Testis (tissue), 2 donors: ENCODE measurements at regions not wholly inside any gene's neighbourhood (a gene's known extent, or its start where the extent isn't known, plus 50 kb on each side); places are given as distances from the start of the nearest gene placed in this dataset.

ENCODE experiments used
- DNase-seq: peaks from one replicate; pipeline ENCODE4 v3.0.0-alpha.2; 2019
- H3K27ac ChIP-seq, 2 donors: fragments of 200-600 bp; sonication (generic); one replicate each; pipeline ENCODE4 v1.5.1; 2019
- H3K27me3 ChIP-seq: fragments of 200-600 bp; sonication (generic); one replicate; pipeline ENCODE4 v1.5.1; 2019
- H3K36me3 ChIP-seq: fragments of 200-600 bp; sonication (generic); one replicate; pipeline ENCODE4 v1.5.1; 2017; ENCODE audit warnings: low read depth; ENCODE audit errors: missing control alignments
- H3K4me1 ChIP-seq: fragments of 200-600 bp; sonication (generic); one replicate; pipeline ENCODE4 v1.5.1; 2019
- H3K4me3 ChIP-seq, 2 donors: fragments of 200-600 bp; sonication (generic); one replicate each; pipeline ENCODE4 v1.5.1; 2017 to 2019
- H3K9me3 ChIP-seq: fragments of 200-600 bp; sonication (generic); one replicate; pipeline ENCODE4 v1.5.1; 2017
- POLR2A ChIP-seq: fragments of 450-650 bp; IDR thresholded peaks from one replicate; pipeline ENCODE4 v1.6.1; 2017; ENCODE audit warnings: antibody characterized with exemption, mild to moderate bottlenecking, moderate library complexity
- WGBS, 2 donors: methylation state at CpG; one replicate each; pipeline ENCODE4 v1.1.5; 2018; 5-methylcytosine and 5-hydroxymethylcytosine counted together
- intact Hi-C: fragments of 100-400 bp; cut with DNase I; formaldehyde crosslinking; loops from one replicate; pipeline ENCODE4 v1.15.1; 2023; ENCODE audit warnings: low total_unique reads
- TF ChIP-seq, protein P1 (sequence below), 3 experiments: fragments of 450-650 bp in 2 of 3; fragments of 200-600 bp in 1 of 3; sonication (generic) in 1 of 3; IDR thresholded peaks; one replicate each; pipeline ENCODE4 v1.5.1; 2016 to 2019; ENCODE audit warnings: antibody characterized with exemption in 3 of 3, mild to moderate bottlenecking in 2 of 3, moderate library complexity in 1 of 3

DNA sequence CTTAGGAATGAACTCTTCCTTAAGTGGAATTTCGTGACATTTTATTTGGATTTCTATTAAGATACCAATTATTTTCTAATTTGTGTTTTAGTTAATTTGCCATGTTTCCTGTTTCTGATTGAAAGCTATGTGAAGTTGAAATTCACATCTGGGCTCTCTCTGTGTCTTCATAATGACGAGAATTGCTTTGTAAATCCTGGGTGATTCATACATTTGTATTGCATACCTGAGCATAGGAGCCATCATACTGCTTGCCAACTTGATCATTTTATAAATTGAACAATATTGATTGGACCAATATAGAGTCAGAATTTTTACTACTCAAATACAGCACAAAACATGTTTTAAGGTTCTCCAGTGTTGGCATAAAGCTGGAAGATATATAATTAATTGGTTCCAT, 817.9 kb downstream of the BRINP3 start:
- intact Hi-C loops = no loop called here
- no peak for DNase-seq
- H3K27me3 ChIP-seq = no peaks in the 10 kb centered on the region
- H3K9me3 ChIP-seq = no peaks in the 10 kb centered on the region
- H3K4me1 ChIP-seq = no peaks in the 10 kb centered on the region
- no peak for TF ChIP-seq POLR2A
- TF ChIP-seq, protein P1, sequence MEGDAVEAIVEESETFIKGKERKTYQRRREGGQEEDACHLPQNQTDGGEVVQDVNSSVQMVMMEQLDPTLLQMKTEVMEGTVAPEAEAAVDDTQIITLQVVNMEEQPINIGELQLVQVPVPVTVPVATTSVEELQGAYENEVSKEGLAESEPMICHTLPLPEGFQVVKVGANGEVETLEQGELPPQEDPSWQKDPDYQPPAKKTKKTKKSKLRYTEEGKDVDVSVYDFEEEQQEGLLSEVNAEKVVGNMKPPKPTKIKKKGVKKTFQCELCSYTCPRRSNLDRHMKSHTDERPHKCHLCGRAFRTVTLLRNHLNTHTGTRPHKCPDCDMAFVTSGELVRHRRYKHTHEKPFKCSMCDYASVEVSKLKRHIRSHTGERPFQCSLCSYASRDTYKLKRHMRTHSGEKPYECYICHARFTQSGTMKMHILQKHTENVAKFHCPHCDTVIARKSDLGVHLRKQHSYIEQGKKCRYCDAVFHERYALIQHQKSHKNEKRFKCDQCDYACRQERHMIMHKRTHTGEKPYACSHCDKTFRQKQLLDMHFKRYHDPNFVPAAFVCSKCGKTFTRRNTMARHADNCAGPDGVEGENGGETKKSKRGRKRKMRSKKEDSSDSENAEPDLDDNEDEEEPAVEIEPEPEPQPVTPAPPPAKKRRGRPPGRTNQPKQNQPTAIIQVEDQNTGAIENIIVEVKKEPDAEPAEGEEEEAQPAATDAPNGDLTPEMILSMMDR (IDR thresholded peaks at IDR 0.05) = no peak
- no peaks in the 10 kb centered on the region for H3K36me3 ChIP-seq
- no peak overlapping the region for H3K27ac ChIP-seq
- WGBS, 2 donors = 90 to 91% methylated on average over 2 of the region's 2 CpGs
- no peak overlapping the region for H3K4me3 ChIP-seq

DNA sequence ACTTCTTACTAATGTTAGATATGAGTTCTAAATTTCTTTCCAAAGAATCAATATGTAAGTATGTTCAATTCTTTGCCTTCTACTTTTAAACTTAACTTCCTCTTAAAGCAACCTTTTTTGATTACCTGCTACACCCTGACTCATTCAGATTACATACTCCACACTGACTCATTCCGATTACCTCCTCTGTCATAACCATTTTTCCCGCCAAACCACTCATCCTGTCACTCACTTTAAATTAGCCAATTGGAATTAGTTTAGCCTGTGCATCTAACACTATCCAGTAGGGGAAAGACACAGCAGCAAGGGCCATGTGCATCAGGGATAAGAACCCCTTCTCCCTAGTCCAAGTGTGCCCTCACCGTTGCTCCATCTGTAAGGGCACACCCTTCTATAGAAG, 815.5 kb downstream of the BRINP3 start:
- no peaks in the 10 kb centered on the region for H3K36me3 ChIP-seq
- no peaks in the 10 kb centered on the region for H3K27me3 ChIP-seq
- no peaks in the 10 kb centered on the region for H3K4me1 ChIP-seq
- H3K27ac ChIP-seq = no peak overlapping the region
- TF ChIP-seq, protein P1 (IDR thresholded peaks at IDR 0.05) = no peak
- TF ChIP-seq POLR2A = no peak
- WGBS, 2 donors = 90 to 94% methylated on average over 3 of the region's 3 CpGs
- intact Hi-C loops = no loop called here
- no peak for DNase-seq
- H3K9me3 ChIP-seq = no peaks in the 10 kb centered on the region
- no peak overlapping the region for H3K4me3 ChIP-seq

DNA sequence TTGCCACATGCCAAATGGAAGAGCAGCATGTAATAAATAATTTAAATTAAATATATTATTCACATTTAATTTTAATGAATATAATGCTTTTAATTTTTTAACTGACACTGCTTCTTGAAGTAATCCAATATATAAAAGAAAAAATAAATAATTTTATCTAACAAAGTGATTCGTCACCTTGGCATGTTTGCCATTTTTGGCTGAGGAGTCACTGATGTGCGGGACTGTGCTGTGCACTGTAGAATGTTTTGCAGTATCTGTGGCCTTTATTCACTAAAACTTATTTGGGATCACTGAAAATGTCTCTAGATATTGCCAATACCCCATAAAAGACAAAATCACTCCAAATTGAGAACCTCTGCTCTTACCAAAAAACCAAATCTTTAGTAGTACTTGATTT, 807.8 kb downstream of the BRINP3 start:
- no peak for DNase-seq
- WGBS, 2 donors = 87 to 93% methylated on average over 2 of the region's 2 CpGs
- no peaks in the 10 kb centered on the region for H3K9me3 ChIP-seq
- TF ChIP-seq POLR2A = no peak
- TF ChIP-seq, protein P1 (IDR thresholded peaks at IDR 0.05) = no peak
- H3K27ac ChIP-seq = no peak overlapping the region
- no peaks in the 10 kb centered on the region for H3K36me3 ChIP-seq
- no peak overlapping the region for H3K4me3 ChIP-seq
- intact Hi-C loops = no loop called here
- H3K27me3 ChIP-seq = no peaks in the 10 kb centered on the region
- H3K4me1 ChIP-seq = no peaks in the 10 kb centered on the region

DNA sequence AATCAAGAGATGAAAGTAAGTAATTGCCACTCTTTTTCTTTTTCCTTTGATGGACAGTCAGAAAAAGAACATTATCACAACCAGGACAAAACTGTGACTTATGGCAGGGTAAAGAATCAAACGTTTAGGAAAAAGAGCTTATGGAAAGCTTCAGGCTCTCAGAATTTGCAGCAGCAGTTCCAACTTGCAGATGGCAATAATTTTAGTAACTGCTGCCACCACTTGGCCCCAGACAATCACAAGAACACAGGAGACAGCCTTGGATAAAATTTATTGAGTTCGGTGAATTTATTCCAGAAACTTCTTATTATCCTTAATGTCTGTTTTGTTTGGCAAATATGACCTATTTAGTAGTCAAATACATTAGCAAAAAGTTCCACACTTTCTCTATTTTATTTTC, 804.4 kb downstream of the BRINP3 start:
- H3K4me3 ChIP-seq = no peak overlapping the region
- H3K4me1 ChIP-seq = no peaks in the 10 kb centered on the region
- 38 to 41% methylated on average over 2 of the region's 2 CpGs for WGBS, 2 donors
- TF ChIP-seq, protein P1 (IDR thresholded peaks at IDR 0.05) = no peak
- TF ChIP-seq POLR2A = no peak
- intact Hi-C loops = no loop called here
- no peaks in the 10 kb centered on the region for H3K27me3 ChIP-seq
- no peaks in the 10 kb centered on the region for H3K9me3 ChIP-seq
- no peak for DNase-seq
- no peaks in the 10 kb centered on the region for H3K36me3 ChIP-seq
- H3K27ac ChIP-seq = no peak overlapping the region

DNA sequence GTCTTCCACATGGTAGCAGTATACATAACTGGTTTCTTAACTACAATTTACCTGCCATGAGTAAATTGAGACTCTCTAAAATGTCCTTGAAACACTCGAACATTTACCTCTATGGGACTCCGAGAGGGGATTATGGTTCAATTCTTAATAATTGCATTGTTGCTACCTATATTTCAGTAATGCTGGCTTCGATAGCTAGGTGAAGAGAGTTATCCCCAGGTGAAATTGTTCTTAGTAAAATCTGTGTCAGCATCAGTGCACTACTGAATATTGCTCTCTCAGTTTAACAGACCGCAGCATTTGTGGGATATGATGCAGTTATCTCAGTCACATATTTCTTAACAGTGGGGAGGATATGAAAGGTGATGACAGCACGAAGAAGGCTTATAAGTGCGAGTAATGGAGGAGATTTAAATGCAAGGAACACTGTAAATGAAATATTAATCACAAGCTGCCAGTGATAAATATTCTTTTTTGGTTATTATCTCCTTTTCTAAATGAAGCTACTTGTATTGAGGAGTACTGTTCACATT, 801.9 kb downstream of the BRINP3 start:
- Histone ChIP-seq H3K9me3 (no peaks in the 10 kb centered on the region), H3K4me3 (no peak overlapping the region), H3K27me3 (no peaks in the 10 kb centered on the region), H3K36me3 (no peaks in the 10 kb centered on the region), H3K4me1 (no peaks in the 10 kb centered on the region), H3K27ac (no peak overlapping the region)
- no peak for TF ChIP-seq POLR2A
- TF ChIP-seq, protein P1 (IDR thresholded peaks at IDR 0.05) = no peak
- WGBS, 2 donors = 52 to 59% methylated on average over 6 of the region's 6 CpGs
- intact Hi-C loops = no loop called here
- DNase-seq = no peak
